IMR-90 (cell line): ENCODE measurements at regions not wholly inside any gene's neighbourhood (a gene's known extent, or its start where the extent isn't known, plus 50 kb on each side); places are given as distances from the start of the nearest gene placed in this dataset.

Experiments
- ATAC-seq: fragments of 200-7000 bp; cut with Tn5 transposase; 2 replicates; pipeline ENCODE4 v1.9.1; 2020; ENCODE audit warnings: low read depth, mild to moderate bottlenecking, moderate library complexity
- BruUV-seq: library from RNA; stranded (reverse); fragments of 400-500 nt; replicated peaks from 2 replicates; lab custom pipeline; 2021; lab: Mats Ljungman, UMichigan
- CTCF ChIA-PET: fragments of 300-600 bp; formaldehyde crosslinking; extraction: SDS; loops from one replicate; lab custom pipeline; 2021; ENCODE audit warnings: antibody characterized with exemption; lab: Yijun Ruan, JAX
- POLR2A ChIA-PET: fragments of 300-600 bp; sonication (Branson Sonifier 250); formaldehyde crosslinking; loops from one replicate; lab custom pipeline; 2022; ENCODE audit warnings: antibody characterized with exemption; ENCODE audit not compliant: unreplicated experiment; lab: Charles Lee
- DNase-seq: peaks from one replicate; pipeline ENCODE4 v3.0.0; 2013
- H2AFZ ChIP-seq: replicated peaks from 2 replicates; pipeline ENCODE3; 2013; ENCODE audit warnings: low read length, mild to moderate bottlenecking; ENCODE audit not compliant: poor library complexity
- H2AK5ac ChIP-seq: 2 replicates; pipeline ENCODE4 v1.6.1; 2013; ENCODE audit warnings: low read depth, low read length, inconsistent platforms
- H2AK9ac ChIP-seq: replicated peaks from 2 replicates; pipeline ENCODE3; 2013; ENCODE audit warnings: mild to moderate bottlenecking, low read depth, low read length, moderate library complexity; ENCODE audit not compliant: poor library complexity
- H2BK120ac ChIP-seq: 2 replicates; pipeline ENCODE4 v1.6.1; 2013; ENCODE audit warnings: low read depth, low read length, inconsistent platforms
- H2BK15ac ChIP-seq: 3 replicates; pipeline ENCODE4 v1.6.1; 2013; ENCODE audit warnings: low read depth, low read length, inconsistent platforms
- H2BK20ac ChIP-seq: 2 replicates; pipeline ENCODE4 v1.6.1; 2013; ENCODE audit warnings: low read depth, mild to moderate bottlenecking, inconsistent platforms, low read length, moderate library complexity
- H2BK5ac ChIP-seq: 2 replicates; pipeline ENCODE4 v1.6.1; 2013; ENCODE audit warnings: mild to moderate bottlenecking, low read depth, low read length, inconsistent platforms; ENCODE audit not compliant: poor library complexity, severe bottlenecking
- H3K14ac ChIP-seq: replicated peaks from 2 replicates; pipeline ENCODE4 v1.6.1; 2013; ENCODE audit warnings: low read depth, low read length, inconsistent platforms
- H3K18ac ChIP-seq: 2 replicates; pipeline ENCODE4 v1.6.1; 2013; ENCODE audit warnings: low read depth, low read length, control low read depth
- H3K23ac ChIP-seq: 2 replicates; pipeline ENCODE4 v1.6.1; 2013; ENCODE audit warnings: low read depth, low read length, inconsistent platforms
- H3K27ac ChIP-seq: 2 replicates; pipeline ENCODE4 v1.5.1; 2013; ENCODE audit warnings: mild to moderate bottlenecking, control low read depth, low read length; ENCODE audit not compliant: insufficient read depth
- H3K27me3 ChIP-seq: 2 replicates; pipeline ENCODE4 v1.6.1; 2013; ENCODE audit warnings: low read length; ENCODE audit not compliant: control insufficient read depth, insufficient read depth
- H3K36me3 ChIP-seq: 2 replicates; pipeline ENCODE4 v1.6.1; 2013; ENCODE audit warnings: low read length, mixed read lengths; ENCODE audit not compliant: control insufficient read depth, insufficient read depth
- H3K4ac ChIP-seq: 2 replicates; pipeline ENCODE4 v1.6.1; 2013; ENCODE audit warnings: low read depth, low read length, inconsistent platforms
- H3K4me1 ChIP-seq: 2 replicates; pipeline ENCODE4 v1.6.1; 2013; ENCODE audit warnings: low read length, mixed read lengths; ENCODE audit not compliant: control insufficient read depth, insufficient read depth
- H3K4me2 ChIP-seq: 2 replicates; pipeline ENCODE4 v1.6.1; 2013; ENCODE audit warnings: low read depth, mild to moderate bottlenecking, control low read depth, low read length, moderate library complexity
- H3K4me3 ChIP-seq: 2 replicates; pipeline ENCODE4 v1.5.1; 2013; ENCODE audit warnings: low read depth, mild to moderate bottlenecking, control low read depth, low read length, moderate library complexity; ENCODE audit not compliant: insufficient read depth
- H3K56ac ChIP-seq: 2 replicates; pipeline ENCODE4 v1.6.1; 2013; ENCODE audit warnings: low read length, inconsistent platforms; ENCODE audit not compliant: insufficient read depth; ENCODE audit errors: extremely low read depth
- H3K79me1 ChIP-seq, 2 experiments: 2 replicates each; pipeline ENCODE4 v1.6.1; 2013; ENCODE audit warnings: low read length in 2 of 2, inconsistent platforms in 1 of 2, low read depth in 1 of 2
- H3K9ac ChIP-seq: 2 replicates; pipeline ENCODE4 v1.6.1; 2013; ENCODE audit warnings: low read depth, low read length, control low read depth
- H3K9me1 ChIP-seq: 2 replicates; pipeline ENCODE4 v1.6.1; 2013; ENCODE audit warnings: low read length, inconsistent platforms; ENCODE audit not compliant: insufficient read depth
- H3K9me3 ChIP-seq: 2 replicates; pipeline ENCODE4 v1.6.1; 2013; ENCODE audit warnings: low read length; ENCODE audit not compliant: control insufficient read depth, insufficient read depth
- H4K20me1 ChIP-seq: 2 replicates; pipeline ENCODE4 v1.6.1; 2013; ENCODE audit warnings: low read length, inconsistent platforms; ENCODE audit not compliant: insufficient read depth
- H4K5ac ChIP-seq: 2 replicates; pipeline ENCODE4 v1.6.1; 2013; ENCODE audit warnings: mild to moderate bottlenecking, low read depth, low read length, control low read depth
- H4K8ac ChIP-seq, 2 experiments: 2 replicates each; pipeline ENCODE4 v1.6.1; 2013; ENCODE audit warnings: low read depth in 2 of 2, low read length in 2 of 2, control low read depth in 1 of 2, inconsistent platforms in 1 of 2
- H4K91ac ChIP-seq: 2 replicates; pipeline ENCODE4 v1.6.1; 2013; ENCODE audit warnings: low read depth, low read length, inconsistent platforms; ENCODE audit not compliant: insufficient read depth
- CEBPB ChIP-seq: IDR thresholded peaks from 2 replicates; pipeline ENCODE4 v1.6.1; 2012; ENCODE audit warnings: low read depth, low read length, improper control_type of control experiment
- CHD1 ChIP-seq: IDR thresholded peaks from 2 replicates; pipeline ENCODE4 v1.6.1; 2012; ENCODE audit warnings: low read depth, low read length, improper control_type of control experiment
- FOS ChIP-seq: fragments of 150-350 bp; IDR thresholded peaks from 2 replicates; pipeline ENCODE4 v1.6.1; 2016; ENCODE audit warnings: low read depth, low read length
- MAFK ChIP-seq: IDR thresholded peaks from 2 replicates; pipeline ENCODE4 v1.6.1; 2012; ENCODE audit warnings: low read depth, low read length, improper control_type of control experiment
- NFE2L2 ChIP-seq: fragments of 150-350 bp; IDR thresholded peaks from 2 replicates; pipeline ENCODE4 v1.6.1; 2016; ENCODE audit warnings: low read depth, mild to moderate bottlenecking, low read length
- POLR2A ChIP-seq: IDR thresholded peaks from 2 replicates; pipeline ENCODE4 v1.6.1; 2012; ENCODE audit warnings: mild to moderate bottlenecking, low read depth, low read length
- RAD21 ChIP-seq: IDR thresholded peaks from 2 replicates; pipeline ENCODE4 v1.6.1; 2012; ENCODE audit warnings: low read length, improper control_type of control experiment
- RFX5 ChIP-seq: IDR thresholded peaks from 2 replicates; pipeline ENCODE4 v1.8.0; 2012; ENCODE audit warnings: low read depth, mild to moderate bottlenecking, low read length, moderate library complexity
- SMC3 ChIP-seq: fragments of 150-350 bp; IDR thresholded peaks from 2 replicates; pipeline ENCODE4 v1.6.1; 2016; ENCODE audit warnings: low read depth, mild to moderate bottlenecking, antibody characterized with exemption, low read length, moderate library complexity
- whole genome bisulfite sequencing, 2 experiments: methylation state at CpG; one replicate each; pipeline versions ENCODE4 v1.1.5 to v1.1.7; 2013; ENCODE audit warnings: missing lambda C conversion rate in 2 of 2; ENCODE audit not compliant: insufficient read length in 1 of 2; ENCODE audit errors: extremely low coverage in 2 of 2; 5-methylcytosine and 5-hydroxymethylcytosine counted together
- dilution Hi-C: fragments of 300-500 bp; cut with HindIII; formaldehyde crosslinking; loops from one replicate; pipeline ENCODE4 v1.14.3; 2018; ENCODE audit warnings: low sequenced_read_pairs; ENCODE audit not compliant: unreplicated experiment
- in situ Hi-C: fragments of 300-500 bp; cut with MboI; formaldehyde crosslinking; loops from 3 replicates; pipeline ENCODE4 v1.14.3; 2019; ENCODE audit warnings: low sequenced_read_pairs, inconsistent platforms, mixed read lengths
- intact Hi-C: fragments of 100-400 bp; cut with micrococcal nuclease; formaldehyde crosslinking; loops from 2 replicates; pipeline ENCODE4 v1.10.0; 2022
- TF ChIP-seq, protein P1 (sequence below): fragments of 150-350 bp; IDR thresholded peaks from 2 replicates; pipeline ENCODE4 v1.6.1; 2017; ENCODE audit warnings: mild to moderate bottlenecking, antibody characterized with exemption, low read length, low read depth
- TF ChIP-seq, protein P2 (sequence below): conservative IDR thresholded peaks from 2 replicates; pipeline ENCODE4 v1.5.1; 2012; ENCODE audit warnings: mild to moderate bottlenecking, low read depth, low read length, improper control_type of control experiment
- TF ChIP-seq, protein P3 (sequence below): fragments of 150-350 bp; IDR thresholded peaks from 2 replicates; pipeline ENCODE4 v1.6.1; 2016; ENCODE audit warnings: low read depth, mild to moderate bottlenecking, low read length, moderate library complexity, borderline replicate concordance

DNA sequence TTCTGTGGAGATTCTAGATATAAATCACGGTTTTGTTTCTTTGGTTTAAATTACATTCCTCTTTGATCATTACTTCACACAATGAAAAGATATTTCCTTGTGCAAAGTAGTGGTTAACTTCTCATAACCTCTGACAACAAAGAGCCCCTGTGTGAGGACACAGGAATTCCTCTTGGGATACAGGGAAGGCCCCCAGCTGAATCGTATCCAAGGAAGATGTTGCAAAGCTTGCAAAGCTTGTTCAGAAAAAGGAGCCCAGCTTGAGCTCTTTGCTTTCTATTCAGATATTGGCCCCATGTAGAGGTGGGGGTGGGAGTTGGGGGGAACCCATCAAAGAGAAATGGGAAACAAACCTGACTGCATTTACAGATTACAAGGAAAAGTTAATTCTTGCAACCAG is 145.7 kb downstream of the RELL1 start:
- Histone ChIP-seq H4K5ac (no peak overlapping the region), H3K4me1 (no peaks in the 10 kb centered on the region), H2AFZ (no peak overlapping the region), H4K8ac (no peak overlapping the region), H3K56ac (no peak overlapping the region), H3K27ac (no peak overlapping the region), H3K14ac (no peak overlapping the region), H2BK5ac (no peak overlapping the region), H3K79me1 (no peaks in the 10 kb centered on the region), H2BK120ac (no peak overlapping the region), H4K20me1 (no peaks in the 10 kb centered on the region), H3K9me3 (no peaks in the 10 kb centered on the region), H2AK5ac (no peak overlapping the region), H2BK20ac (no peak overlapping the region), H3K9me1 (no peaks in the 10 kb centered on the region), H3K23ac (no peak overlapping the region), H3K36me3 (no peaks in the 10 kb centered on the region), H3K9ac (no peak overlapping the region), H3K4me3 (no peak overlapping the region), H2BK15ac (no peak overlapping the region), H2AK9ac (no peak overlapping the region), H3K18ac (no peak overlapping the region), H3K27me3 (no peaks in the 10 kb centered on the region; the same call in none of the 2 replicates), H3K4me2 (no peak overlapping the region), H3K4ac (no peak overlapping the region), H4K91ac (no peak overlapping the region)
- in situ Hi-C loops = no loop called here
- dilution Hi-C loops = no loop called here
- POLR2A ChIA-PET = no interaction called here
- TF ChIP-seq, protein P1, sequence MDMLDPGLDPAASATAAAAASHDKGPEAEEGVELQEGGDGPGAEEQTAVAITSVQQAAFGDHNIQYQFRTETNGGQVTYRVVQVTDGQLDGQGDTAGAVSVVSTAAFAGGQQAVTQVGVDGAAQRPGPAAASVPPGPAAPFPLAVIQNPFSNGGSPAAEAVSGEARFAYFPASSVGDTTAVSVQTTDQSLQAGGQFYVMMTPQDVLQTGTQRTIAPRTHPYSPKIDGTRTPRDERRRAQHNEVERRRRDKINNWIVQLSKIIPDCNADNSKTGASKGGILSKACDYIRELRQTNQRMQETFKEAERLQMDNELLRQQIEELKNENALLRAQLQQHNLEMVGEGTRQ = no peak
- TF ChIP-seq CHD1 (no peak), RAD21 (no peak), MAFK (no peak), RFX5 (no peak), NFE2L2 (no peak), CEBPB (no peak), FOS (no peak), SMC3 (no peak), POLR2A (no peak)
- TF ChIP-seq, protein P2, sequence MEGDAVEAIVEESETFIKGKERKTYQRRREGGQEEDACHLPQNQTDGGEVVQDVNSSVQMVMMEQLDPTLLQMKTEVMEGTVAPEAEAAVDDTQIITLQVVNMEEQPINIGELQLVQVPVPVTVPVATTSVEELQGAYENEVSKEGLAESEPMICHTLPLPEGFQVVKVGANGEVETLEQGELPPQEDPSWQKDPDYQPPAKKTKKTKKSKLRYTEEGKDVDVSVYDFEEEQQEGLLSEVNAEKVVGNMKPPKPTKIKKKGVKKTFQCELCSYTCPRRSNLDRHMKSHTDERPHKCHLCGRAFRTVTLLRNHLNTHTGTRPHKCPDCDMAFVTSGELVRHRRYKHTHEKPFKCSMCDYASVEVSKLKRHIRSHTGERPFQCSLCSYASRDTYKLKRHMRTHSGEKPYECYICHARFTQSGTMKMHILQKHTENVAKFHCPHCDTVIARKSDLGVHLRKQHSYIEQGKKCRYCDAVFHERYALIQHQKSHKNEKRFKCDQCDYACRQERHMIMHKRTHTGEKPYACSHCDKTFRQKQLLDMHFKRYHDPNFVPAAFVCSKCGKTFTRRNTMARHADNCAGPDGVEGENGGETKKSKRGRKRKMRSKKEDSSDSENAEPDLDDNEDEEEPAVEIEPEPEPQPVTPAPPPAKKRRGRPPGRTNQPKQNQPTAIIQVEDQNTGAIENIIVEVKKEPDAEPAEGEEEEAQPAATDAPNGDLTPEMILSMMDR = no peak
- TF ChIP-seq, protein P3, sequence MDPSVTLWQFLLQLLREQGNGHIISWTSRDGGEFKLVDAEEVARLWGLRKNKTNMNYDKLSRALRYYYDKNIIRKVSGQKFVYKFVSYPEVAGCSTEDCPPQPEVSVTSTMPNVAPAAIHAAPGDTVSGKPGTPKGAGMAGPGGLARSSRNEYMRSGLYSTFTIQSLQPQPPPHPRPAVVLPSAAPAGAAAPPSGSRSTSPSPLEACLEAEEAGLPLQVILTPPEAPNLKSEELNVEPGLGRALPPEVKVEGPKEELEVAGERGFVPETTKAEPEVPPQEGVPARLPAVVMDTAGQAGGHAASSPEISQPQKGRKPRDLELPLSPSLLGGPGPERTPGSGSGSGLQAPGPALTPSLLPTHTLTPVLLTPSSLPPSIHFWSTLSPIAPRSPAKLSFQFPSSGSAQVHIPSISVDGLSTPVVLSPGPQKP = no peak
- CTCF ChIA-PET = no interaction called here
- DNase-seq = no peak
- ATAC-seq = no peak
- intact Hi-C loops = no loop called here
- WGBS, 2 experiments = no CpG with 5 or more reads among the region's 2 CpGs
- no TSS peak for BruUV-seq
